Stimulated activated CD4-positive, alpha-beta T cell treated with anti-CD3 and anti-CD28 coated beads, Interleukin-1b, Interleukin-23, amount 100 ng/mL, for 1 hour (primary cell): ENCODE measurements at regions not wholly inside any gene's neighbourhood (a gene's known extent, or its start where the extent isn't known, plus 50 kb on each side); places are given as distances from the start of the nearest gene placed in this dataset.

Experiments
- DNase-seq, 2 donors: peaks; one replicate each; pipeline ENCODE4 v3.0.0-alpha.2; 2020; ENCODE audit warnings: low read depth in 2 of 2

- no peak for DNase-seq
These were observed 78.4 kb upstream of the WNT4 start for GRCh38 chr1:22221233-22221780.

DNA sequence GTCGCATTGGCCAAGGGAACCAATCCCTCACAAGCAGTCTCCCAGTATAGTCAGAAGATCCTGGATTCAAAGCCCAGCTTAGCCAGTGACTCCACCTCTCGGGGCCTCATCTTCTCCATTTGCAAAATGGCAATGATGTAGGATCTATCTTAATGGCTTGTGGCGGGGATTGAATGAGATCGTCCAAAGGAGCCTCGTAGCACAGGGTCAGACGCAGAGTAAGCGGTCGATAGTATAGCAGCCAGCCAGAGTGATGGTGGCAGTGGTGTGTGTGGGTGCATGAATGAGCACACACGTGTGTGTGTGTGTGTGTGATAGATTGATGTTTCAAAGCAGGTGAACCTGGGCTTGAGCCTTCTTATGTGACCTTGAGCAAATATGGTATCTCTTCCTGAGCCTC, 79.8 kb upstream of the WNT4 start:
- DNase-seq = no peak

GRCh38 chr1:22223176-22223575, 80.3 kb upstream of the WNT4 start:
- no peak for DNase-seq

GRCh38 chr1:22224091-22224490, 81.2 kb upstream of the WNT4 start:
- DNase-seq = no peak

- no peak for DNase-seq
These were observed 81.7 kb upstream of the WNT4 start for GRCh38 chr1:22224631-22225030.

GRCh38 chr1:22225858-22226589, 83.1 kb upstream of the WNT4 start:
- DNase-seq = no peak

GRCh38 chr1:22228074-22228473, 85.2 kb upstream of the WNT4 start:
- DNase-seq = no peak

- no peak for DNase-seq
These were observed 85.6 kb upstream of the WNT4 start for GRCh38 chr1:22228505-22228911.

DNA sequence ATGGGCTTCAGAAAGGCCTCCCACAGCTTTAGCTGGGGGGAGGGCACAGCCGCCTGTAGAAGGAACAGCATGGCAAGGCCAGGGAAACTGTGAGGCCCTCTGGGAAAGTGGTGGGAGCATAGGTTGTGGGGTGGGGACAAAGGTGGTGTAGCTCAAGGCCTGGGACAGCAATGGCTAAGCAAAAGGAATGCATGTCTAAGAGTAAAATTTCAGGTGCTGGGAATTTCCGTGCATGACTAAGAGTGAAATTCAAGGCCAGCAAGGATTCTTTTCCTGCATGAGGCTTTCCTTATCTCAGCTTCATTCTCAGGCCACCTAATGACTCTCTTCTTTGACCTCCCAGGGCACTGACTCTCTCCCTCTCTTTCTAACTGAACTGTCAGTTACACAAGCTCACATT, 86.5 kb upstream of the WNT4 start:
- DNase-seq = no peak

DNA sequence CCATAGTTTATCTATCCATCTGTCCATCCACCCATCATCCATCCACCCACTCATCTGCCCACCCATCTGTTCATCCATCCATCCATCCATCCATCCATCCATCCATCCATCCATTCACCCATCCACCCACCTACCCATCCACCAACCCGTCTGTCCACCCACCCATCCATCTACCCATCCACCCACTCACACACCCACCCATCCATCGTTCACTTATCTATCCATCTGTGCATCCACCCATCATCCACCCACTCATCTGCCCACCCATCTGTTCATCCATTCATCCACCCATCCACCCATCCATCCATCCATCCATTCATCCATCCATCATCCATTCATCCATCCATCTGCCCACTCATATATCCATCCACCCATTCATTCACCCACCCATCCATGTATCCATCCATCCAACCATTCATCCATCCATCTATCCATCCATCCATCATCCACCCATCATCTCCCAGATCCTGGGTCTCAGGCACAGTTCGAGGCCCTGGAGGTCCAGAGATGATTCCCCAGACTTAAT, 88.2 kb upstream of the WNT4 start:
- DNase-seq = no peak

DNA sequence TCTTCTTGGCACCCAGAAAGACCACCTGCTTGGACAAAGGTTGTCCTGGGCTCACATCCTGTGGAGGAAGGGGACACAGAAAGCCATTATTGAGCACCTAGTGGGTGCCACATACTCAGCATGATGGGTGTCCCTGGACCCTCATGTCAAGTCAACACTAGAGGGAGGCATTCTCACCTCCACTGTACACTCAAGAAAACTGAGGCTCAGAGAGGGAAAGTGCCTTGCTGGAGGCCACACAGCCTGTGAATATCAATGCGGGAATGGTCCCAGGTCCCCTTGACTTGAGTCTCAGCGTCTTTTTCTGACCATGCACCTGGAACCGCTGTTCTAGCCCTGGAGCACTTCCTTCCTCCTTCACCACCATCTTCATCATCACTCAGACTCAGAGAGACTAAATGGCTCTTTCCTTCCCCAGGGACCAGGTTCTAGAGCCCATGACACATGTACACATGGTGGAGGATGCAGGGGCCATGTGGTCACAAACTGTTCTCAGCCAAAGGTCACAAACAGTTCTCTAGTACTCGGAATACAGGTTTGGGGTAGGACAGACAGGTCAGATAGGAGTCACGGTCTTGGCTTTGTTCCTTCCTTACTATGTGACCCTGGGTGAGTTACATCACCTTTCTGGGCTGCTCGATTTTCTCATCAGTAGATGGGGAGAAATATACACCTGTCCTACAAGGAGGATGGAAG, 89.2 kb upstream of the WNT4 start:
- no peak for DNase-seq

GRCh38 chr1:22233222-22233621, 90.3 kb upstream of the WNT4 start:
- DNase-seq = no peak

DNA sequence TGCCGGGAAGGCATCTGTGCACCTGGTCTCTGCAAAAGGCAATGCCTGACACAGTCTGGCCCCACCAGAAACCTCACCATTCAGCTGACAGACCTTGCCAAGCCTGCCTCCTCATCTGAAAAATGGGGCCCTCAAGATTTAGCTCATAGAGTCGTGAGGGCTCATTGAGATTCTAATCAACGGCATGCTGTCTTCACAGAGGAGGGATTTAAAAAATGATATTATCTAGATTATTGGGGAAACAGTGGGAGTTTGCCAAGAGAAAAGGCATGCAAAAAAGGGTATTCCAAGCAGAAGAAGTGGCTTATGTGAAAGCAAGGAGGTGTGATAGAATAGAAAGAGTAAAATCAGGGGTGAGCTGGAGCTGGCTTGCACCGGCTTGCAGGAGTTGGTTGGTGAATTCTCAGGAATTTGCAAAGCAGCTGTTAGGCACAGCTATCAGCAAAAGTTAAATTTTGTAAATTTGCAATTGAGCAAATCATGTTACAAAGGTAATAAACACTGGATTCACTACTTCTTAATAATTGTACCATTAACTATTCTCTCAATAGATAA, 91.7 kb upstream of the WNT4 start:
- DNase-seq = no peak

- no peak for DNase-seq
These were observed 93.3 kb upstream of the WNT4 start for GRCh38 chr1:22236166-22236565.

DNA sequence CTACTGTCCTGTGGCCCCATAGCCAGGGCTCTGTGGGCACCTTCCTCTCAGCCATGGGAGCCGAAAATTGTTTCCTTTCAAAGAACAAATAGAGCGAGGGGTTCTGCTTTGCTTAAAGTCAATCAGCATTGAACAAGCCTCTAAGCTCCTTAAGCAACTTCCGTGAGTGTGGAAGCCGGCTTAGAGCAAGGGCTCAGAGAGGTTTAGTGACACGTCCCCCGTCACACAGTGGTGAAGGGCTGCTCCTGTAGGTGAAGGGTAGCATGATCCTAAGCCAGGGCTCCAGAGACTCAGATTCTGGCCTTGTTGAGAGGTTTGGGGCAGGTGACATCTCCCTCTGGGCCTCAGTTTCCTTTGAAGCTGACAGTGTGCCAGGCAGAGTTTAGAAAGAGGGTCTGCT, 94.0 kb upstream of the WNT4 start:
- DNase-seq = no peak

- DNase-seq = no peak
These were observed 94.7 kb upstream of the WNT4 start for GRCh38 chr1:22237433-22238093.

DNA sequence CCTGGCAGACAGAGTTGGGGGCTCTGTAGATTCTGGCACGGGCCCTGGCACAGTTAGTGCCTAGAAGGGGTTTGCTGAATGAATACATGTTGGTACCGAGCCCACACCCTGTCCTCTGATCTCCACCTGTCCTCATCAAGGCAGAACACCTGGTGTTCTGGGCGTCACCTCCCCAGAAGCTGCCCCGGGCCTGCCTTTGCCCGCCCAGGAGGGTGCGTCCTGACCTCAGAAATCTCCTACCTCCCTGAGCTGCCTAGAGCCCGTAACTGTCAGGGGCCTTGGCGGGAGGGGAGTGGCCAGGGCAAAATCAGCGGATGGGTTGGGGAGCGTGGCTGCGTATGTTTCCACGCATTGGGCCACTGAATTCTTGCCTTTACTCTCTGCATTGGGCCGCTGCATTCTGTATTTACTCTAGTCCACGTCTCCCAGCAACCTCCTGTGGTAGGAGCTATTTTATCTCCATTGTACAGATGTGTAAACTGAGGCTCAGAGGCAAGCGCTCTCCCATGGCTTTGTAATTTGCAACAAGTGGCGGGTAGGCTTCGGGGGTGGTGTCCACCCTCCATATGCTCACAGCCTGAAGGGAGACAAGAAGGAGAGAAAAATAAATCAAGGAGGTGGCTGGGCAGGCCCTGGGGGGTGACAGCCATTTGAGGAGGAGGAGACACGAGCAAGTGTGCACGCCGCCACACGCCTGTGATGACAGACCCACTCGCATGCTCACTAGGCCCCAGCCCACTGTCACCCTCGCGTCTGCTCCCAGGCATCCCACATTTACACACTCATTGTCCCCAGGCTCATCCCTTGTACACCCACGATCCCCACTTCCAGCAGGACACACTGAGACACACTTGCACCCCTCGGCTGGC, 95.7 kb upstream of the WNT4 start:
- no peak for DNase-seq

DNA sequence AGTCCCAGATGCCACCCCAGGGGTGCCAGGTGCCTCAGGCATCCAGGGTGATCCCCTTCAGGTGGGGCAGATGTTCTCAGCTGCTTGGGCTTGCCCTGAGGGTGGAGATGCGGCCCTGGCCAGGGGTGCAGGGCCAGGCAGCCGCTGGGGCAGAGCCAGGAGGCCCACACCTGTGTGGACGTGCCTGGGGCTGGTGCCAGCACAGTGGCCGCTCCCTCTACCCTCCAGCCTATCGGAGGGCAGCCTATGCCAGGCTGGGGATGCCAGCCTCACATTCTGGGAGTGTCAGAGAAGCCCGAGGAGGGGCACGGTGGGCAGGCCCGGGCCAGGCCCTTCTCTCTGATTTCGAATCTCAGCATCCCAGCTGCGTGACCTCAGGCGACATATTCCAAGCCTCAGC, 96.5 kb upstream of the WNT4 start:
- DNase-seq = no peak

- DNase-seq = no peak
These were observed 98.4 kb upstream of the WNT4 start for GRCh38 chr1:22241250-22241649.

DNA sequence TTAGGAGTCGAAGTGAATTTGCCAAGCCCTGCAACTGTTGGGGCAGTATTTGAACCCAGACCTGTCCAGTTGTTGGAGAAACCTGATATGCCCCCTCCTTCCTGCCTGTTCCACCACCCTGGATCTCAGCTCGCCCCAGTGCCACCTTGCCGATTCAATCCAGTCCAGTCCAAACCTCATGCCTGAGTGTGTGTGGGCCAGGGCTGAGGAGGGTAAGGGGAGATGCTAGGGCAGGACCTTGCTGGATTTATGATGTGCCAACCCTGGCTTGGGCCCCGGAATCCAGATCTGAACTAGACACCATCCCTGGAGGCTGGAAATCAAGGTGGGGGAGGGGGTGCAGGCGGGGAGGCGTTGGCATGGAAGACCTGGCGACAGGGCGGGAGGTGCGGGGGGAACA, 98.9 kb upstream of the WNT4 start:
- no peak for DNase-seq

DNA sequence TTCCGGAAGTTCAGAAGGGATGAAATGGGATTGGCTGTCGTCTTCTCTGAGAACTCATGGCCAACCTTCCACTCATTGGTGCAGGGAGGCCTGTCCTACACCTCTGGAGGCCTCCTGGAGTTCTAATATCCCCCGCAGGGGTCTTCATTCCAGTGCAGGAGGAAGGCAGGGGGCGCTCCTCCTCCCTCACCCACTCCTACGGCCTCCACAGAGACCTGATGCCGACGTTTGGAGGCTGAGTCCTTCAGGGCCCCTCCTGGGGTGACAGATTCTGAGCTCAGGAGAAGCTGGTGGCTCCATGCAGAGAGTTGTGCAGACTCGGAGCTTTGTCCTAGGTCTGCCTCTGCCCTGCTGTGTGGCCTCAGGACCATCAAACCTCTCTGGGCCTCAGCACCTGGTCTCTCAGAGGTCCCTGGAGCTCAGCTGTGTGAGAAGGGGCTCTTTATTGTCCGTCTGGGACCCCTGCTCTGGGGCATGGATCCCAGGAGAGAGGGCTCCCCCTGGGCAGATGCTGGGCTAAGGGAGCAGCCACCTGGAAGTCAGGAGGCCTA, 102.3 kb upstream of the WNT4 start:
- no peak for DNase-seq
